ENCODE measurements at regions not wholly inside any gene's neighbourhood (a gene's known extent, or its start where the extent isn't known, plus 50 kb on each side); places are given as distances from the start of the nearest gene placed in this dataset.

DNA sequence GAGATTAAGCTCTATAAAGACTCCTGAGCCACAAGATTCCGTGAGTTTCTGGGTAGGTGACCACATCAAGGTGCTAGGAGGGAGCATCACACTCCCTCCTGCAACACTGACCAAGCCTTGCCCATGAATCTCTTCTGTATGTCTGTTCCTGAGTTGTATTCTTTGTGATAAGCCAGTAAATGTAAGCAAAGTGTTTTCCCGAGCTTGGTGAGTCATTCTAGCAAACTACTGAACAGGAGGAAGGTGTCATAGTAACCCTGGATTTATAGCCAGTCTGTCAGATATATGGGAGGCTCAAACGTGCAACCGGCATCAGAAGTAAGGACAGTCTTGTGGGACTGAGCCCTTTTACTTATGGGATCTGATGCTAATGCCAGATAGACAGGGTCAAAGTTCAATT is 346.1 kb upstream of the KYNU start:
- Histone ChIP-seq H3K27ac (ENCODE audit: low read depth in 1 of 2, low read length in 2 of 2) (no peak overlapping the region), H3K27me3 (ENCODE audit: control insufficient read depth in 4 of 4, insufficient read depth in 4 of 4, low read length in 3 of 4) (no peaks in the 10 kb centered on the region), H3K9me3 (ENCODE audit: control insufficient read depth in 4 of 4, low read length in 3 of 4) (no peaks in the 10 kb centered on the region), H3K36me3 (ENCODE audit: control insufficient read depth in 4 of 4, insufficient read depth in 3 of 4, low read depth in 1 of 4, low read length in 3 of 4) (no peaks in the 10 kb centered on the region), H3K4me1 (ENCODE audit: control insufficient read depth in 4 of 4, insufficient read depth in 4 of 4, low read length in 3 of 4) (no peaks in the 10 kb centered on the region), H3K4me3 (ENCODE audit: low read depth in 1 of 3, low read length in 3 of 3) (no peak overlapping the region), H3K9ac (ENCODE audit: low read depth in 1 of 2, low read length in 2 of 2) (no peak overlapping the region)
- TF ChIP-seq SP1 (IDR thresholded peaks at IDR 0.05) (no peak), FOXA1 (IDR thresholded peaks at IDR 0.05) (no peak), EGR1 (IDR thresholded peaks at IDR 0.05; ENCODE audit: low read depth in 2 of 2) (no peak), ZBTB33 (IDR thresholded peaks at IDR 0.05) (no peak), HNF4G (IDR thresholded peaks at IDR 0.05) (no peak), FOXA2 (IDR thresholded peaks at IDR 0.05) (no peak), RAD21 (IDR thresholded peaks at IDR 0.05) (no peak), MAX (IDR thresholded peaks at IDR 0.05) (no peak), NR2F2 (IDR thresholded peaks at IDR 0.05) (no peak), YY1 (IDR thresholded peaks at IDR 0.05) (no peak), HNF4A (conservative IDR thresholded peaks at IDR 0.05) (no peak), TAF1 (conservative IDR thresholded peaks at IDR 0.05) (no peak), ATF3 (IDR thresholded peaks at IDR 0.05) (no peak), RXRA (IDR thresholded peaks at IDR 0.05) (no peak), JUND (IDR thresholded peaks at IDR 0.05) (no peak)
- TF ChIP-seq, protein P1, sequence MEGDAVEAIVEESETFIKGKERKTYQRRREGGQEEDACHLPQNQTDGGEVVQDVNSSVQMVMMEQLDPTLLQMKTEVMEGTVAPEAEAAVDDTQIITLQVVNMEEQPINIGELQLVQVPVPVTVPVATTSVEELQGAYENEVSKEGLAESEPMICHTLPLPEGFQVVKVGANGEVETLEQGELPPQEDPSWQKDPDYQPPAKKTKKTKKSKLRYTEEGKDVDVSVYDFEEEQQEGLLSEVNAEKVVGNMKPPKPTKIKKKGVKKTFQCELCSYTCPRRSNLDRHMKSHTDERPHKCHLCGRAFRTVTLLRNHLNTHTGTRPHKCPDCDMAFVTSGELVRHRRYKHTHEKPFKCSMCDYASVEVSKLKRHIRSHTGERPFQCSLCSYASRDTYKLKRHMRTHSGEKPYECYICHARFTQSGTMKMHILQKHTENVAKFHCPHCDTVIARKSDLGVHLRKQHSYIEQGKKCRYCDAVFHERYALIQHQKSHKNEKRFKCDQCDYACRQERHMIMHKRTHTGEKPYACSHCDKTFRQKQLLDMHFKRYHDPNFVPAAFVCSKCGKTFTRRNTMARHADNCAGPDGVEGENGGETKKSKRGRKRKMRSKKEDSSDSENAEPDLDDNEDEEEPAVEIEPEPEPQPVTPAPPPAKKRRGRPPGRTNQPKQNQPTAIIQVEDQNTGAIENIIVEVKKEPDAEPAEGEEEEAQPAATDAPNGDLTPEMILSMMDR (IDR thresholded peaks at IDR 0.05; ENCODE audit: low read depth, low read length, missing input control) = no peak
- 55% methylated on average over 4 of the region's 4 CpGs for WGBS
- DNase-seq (ENCODE audit: low spot score) = no peak

DNA sequence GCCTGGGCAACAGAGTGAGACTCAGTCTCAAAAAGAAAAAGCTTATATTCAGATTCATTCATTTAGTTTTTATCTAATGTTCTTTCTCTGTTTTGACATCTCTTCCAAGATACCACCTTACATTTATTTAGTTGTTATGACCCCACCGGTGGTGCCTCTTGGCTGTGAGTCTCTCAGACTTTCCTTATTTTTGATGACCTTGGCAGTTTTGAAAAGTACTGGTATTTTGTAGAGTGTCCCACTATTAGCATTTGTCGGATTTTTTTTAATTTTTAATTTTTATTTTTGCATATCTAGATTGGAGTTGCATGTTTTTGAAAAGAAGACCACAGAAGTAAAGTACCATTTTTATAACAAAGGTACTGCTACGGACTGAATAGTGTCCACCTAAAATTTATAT is 351.7 kb upstream of the KYNU start:
- Histone ChIP-seq H3K36me3 (ENCODE audit: control insufficient read depth in 4 of 4, insufficient read depth in 3 of 4, low read depth in 1 of 4, low read length in 3 of 4) (no peaks in the 10 kb centered on the region), H3K4me1 (ENCODE audit: control insufficient read depth in 4 of 4, insufficient read depth in 4 of 4, low read length in 3 of 4) (no peaks in the 10 kb centered on the region), H3K27ac (ENCODE audit: low read depth in 1 of 2, low read length in 2 of 2) (no peak overlapping the region), H3K9ac (ENCODE audit: low read depth in 1 of 2, low read length in 2 of 2) (no peak overlapping the region), H3K9me3 (ENCODE audit: control insufficient read depth in 4 of 4, low read length in 3 of 4) (no peaks in the 10 kb centered on the region), H3K27me3 (ENCODE audit: control insufficient read depth in 4 of 4, insufficient read depth in 4 of 4, low read length in 3 of 4) (no peaks in the 10 kb centered on the region), H3K4me3 (ENCODE audit: low read depth in 1 of 3, low read length in 3 of 3) (no peak overlapping the region)
- 67% methylated on average over 3 of the region's 3 CpGs for WGBS
- no peak for DNase-seq (ENCODE audit: low spot score)
- TF ChIP-seq RXRA (IDR thresholded peaks at IDR 0.05) (no peak), SP1 (IDR thresholded peaks at IDR 0.05) (no peak), EGR1 (IDR thresholded peaks at IDR 0.05; ENCODE audit: low read depth in 2 of 2) (no peak), YY1 (IDR thresholded peaks at IDR 0.05) (no peak), FOXA2 (IDR thresholded peaks at IDR 0.05) (no peak), GABPA (IDR thresholded peaks at IDR 0.05 in 1 of 2, conservative IDR thresholded peaks at IDR 0.05 in 1 of 2) (no peak), ZBTB33 (IDR thresholded peaks at IDR 0.05) (no peak), JUND (IDR thresholded peaks at IDR 0.05) (no peak), MAX (IDR thresholded peaks at IDR 0.05) (no peak)
- TF ChIP-seq, protein P2, sequence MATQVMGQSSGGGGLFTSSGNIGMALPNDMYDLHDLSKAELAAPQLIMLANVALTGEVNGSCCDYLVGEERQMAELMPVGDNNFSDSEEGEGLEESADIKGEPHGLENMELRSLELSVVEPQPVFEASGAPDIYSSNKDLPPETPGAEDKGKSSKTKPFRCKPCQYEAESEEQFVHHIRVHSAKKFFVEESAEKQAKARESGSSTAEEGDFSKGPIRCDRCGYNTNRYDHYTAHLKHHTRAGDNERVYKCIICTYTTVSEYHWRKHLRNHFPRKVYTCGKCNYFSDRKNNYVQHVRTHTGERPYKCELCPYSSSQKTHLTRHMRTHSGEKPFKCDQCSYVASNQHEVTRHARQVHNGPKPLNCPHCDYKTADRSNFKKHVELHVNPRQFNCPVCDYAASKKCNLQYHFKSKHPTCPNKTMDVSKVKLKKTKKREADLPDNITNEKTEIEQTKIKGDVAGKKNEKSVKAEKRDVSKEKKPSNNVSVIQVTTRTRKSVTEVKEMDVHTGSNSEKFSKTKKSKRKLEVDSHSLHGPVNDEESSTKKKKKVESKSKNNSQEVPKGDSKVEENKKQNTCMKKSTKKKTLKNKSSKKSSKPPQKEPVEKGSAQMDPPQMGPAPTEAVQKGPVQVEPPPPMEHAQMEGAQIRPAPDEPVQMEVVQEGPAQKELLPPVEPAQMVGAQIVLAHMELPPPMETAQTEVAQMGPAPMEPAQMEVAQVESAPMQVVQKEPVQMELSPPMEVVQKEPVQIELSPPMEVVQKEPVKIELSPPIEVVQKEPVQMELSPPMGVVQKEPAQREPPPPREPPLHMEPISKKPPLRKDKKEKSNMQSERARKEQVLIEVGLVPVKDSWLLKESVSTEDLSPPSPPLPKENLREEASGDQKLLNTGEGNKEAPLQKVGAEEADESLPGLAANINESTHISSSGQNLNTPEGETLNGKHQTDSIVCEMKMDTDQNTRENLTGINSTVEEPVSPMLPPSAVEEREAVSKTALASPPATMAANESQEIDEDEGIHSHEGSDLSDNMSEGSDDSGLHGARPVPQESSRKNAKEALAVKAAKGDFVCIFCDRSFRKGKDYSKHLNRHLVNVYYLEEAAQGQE (IDR thresholded peaks at IDR 0.05) = no peak
- TF ChIP-seq, protein P1 (IDR thresholded peaks at IDR 0.05; ENCODE audit: low read depth, low read length, missing input control) = no peak
